NCI-H1105 (cell line): ENCODE measurements at regions not wholly inside any gene's neighbourhood (a gene's known extent, or its start where the extent isn't known, plus 50 kb on each side); places are given as distances from the start of the nearest gene placed in this dataset.
"Not testable (repeated sequence)": the region's sequence is repeated elsewhere in the genome, so short reads cannot be mapped to it uniquely, and the experiment has no call there.

Source experiments
- DNase-seq: peaks from one replicate; lab custom pipeline; 2025; lab: John Stamatoyannopoulos, UW

- DNase-seq = no peak
Observed at GRCh38 chr2:103169861-103170260, 408.0 kb downstream of the TMEM182 start.

GRCh38 chr2:103172821-103173220 is 411.0 kb downstream of the TMEM182 start:
- no peak for DNase-seq

- DNase-seq = no peak
Observed at GRCh38 chr2:103174711-103175110, 412.9 kb downstream of the TMEM182 start.

GRCh38 chr2:103176294-103176915 is 414.6 kb downstream of the TMEM182 start:
- no peak for DNase-seq

GRCh38 chr2:103179798-103180197 is 418.0 kb downstream of the TMEM182 start:
- no peak for DNase-seq

- DNase-seq = no peak
Observed at GRCh38 chr2:103183061-103183460, 421.2 kb downstream of the TMEM182 start.

GRCh38 chr2:103196802-103197201 is 435.0 kb downstream of the TMEM182 start:
- no peak for DNase-seq

- not testable (repeated sequence) for DNase-seq
Observed at GRCh38 chr2:103200774-103201173, 438.9 kb downstream of the TMEM182 start.

- no peak for DNase-seq
Observed at GRCh38 chr2:103208916-103209315, 447.1 kb downstream of the TMEM182 start.

- no peak for DNase-seq
Observed at GRCh38 chr2:103213028-103213542, 451.3 kb downstream of the TMEM182 start.

GRCh38 chr2:103218516-103218915 is 456.7 kb downstream of the TMEM182 start:
- no peak for DNase-seq

- DNase-seq = no peak
Observed at GRCh38 chr2:103219398-103219797, 457.6 kb downstream of the TMEM182 start.

GRCh38 chr2:103222969-103223368 is 461.1 kb downstream of the TMEM182 start:
- no peak for DNase-seq

- DNase-seq = no peak
Observed at GRCh38 chr2:103230796-103231195, 469.0 kb downstream of the TMEM182 start.

GRCh38 chr2:103232865-103233264 is 471.0 kb downstream of the TMEM182 start:
- DNase-seq = no peak

- no peak for DNase-seq
Observed at GRCh38 chr2:103233691-103234090, 471.9 kb downstream of the TMEM182 start.

- no peak for DNase-seq
Observed at GRCh38 chr2:103235283-103235682, 473.5 kb downstream of the TMEM182 start.

- no peak for DNase-seq
Observed at GRCh38 chr2:103249462-103249861, 487.6 kb downstream of the TMEM182 start.

GRCh38 chr2:103252781-103253180 is 490.9 kb downstream of the TMEM182 start:
- DNase-seq = no peak

- DNase-seq = no peak
Observed at GRCh38 chr2:103254611-103255010, 492.8 kb downstream of the TMEM182 start.

- DNase-seq = no peak
Observed at GRCh38 chr2:103264058-103264768, 502.4 kb downstream of the TMEM182 start.

GRCh38 chr2:103265521-103265920 is 503.7 kb downstream of the TMEM182 start:
- DNase-seq = no peak

GRCh38 chr2:103268841-103269498 is 507.1 kb downstream of the TMEM182 start:
- no peak for DNase-seq
